HL-60 (cell line): ENCODE measurements at regions not wholly inside any gene's neighbourhood (a gene's known extent, or its start where the extent isn't known, plus 50 kb on each side); places are given as distances from the start of the nearest gene placed in this dataset.

Experiments used
- DNase-seq, 2 experiments: peaks; one replicate each; pipeline ENCODE4 v3.0.0-alpha.2; 2010 to 2020; ENCODE audit warnings: low read depth in 1 of 2, low spot score in 1 of 2
- H3K27ac ChIP-seq: fragments of 250-450 bp; sonication (Bioruptor Pico); replicated peaks from 2 replicates; pipeline ENCODE4 v1.5.1; 2020; ENCODE audit warnings: mild to moderate bottlenecking, moderate library complexity
- H3K27me3 ChIP-seq: fragments of 250-450 bp; sonication (Bioruptor Pico); 2 replicates; pipeline ENCODE4 v1.5.1; 2021; ENCODE audit warnings: mild to moderate bottlenecking, moderate library complexity; ENCODE audit not compliant: insufficient read depth, poor library complexity, severe bottlenecking
- H3K4me3 ChIP-seq: replicated peaks from 2 replicates; pipeline ENCODE4 v1.5.1; 2011; ENCODE audit warnings: mild to moderate bottlenecking, control low read depth, low read length; ENCODE audit not compliant: insufficient read depth
- GABPA ChIP-seq: IDR thresholded peaks from 2 replicates; pipeline ENCODE4 v1.6.1; 2012; ENCODE audit warnings: low read depth
- POLR2AphosphoS5 ChIP-seq: IDR thresholded peaks from 2 replicates; pipeline ENCODE4 v1.6.1; 2012; ENCODE audit warnings: low read depth
- REST ChIP-seq: IDR thresholded peaks from 2 replicates; pipeline ENCODE4 v1.6.1; 2012; ENCODE audit warnings: low read depth; ENCODE audit not compliant: insufficient replicate concordance
- SPI1 ChIP-seq: IDR thresholded peaks from 2 replicates; pipeline ENCODE4 v1.6.1; 2012; ENCODE audit warnings: low read depth, mild to moderate bottlenecking, borderline replicate concordance
- TF ChIP-seq, protein P1 (sequence below): IDR thresholded peaks from one replicate; pipeline ENCODE4 v1.5.1; 2011; ENCODE audit warnings: low read length, control low read depth, inconsistent platforms; ENCODE audit not compliant: insufficient read depth

- TF ChIP-seq POLR2AphosphoS5 = no peak
- TF ChIP-seq GABPA = no peak
- no peak for TF ChIP-seq REST
- TF ChIP-seq, protein P1, sequence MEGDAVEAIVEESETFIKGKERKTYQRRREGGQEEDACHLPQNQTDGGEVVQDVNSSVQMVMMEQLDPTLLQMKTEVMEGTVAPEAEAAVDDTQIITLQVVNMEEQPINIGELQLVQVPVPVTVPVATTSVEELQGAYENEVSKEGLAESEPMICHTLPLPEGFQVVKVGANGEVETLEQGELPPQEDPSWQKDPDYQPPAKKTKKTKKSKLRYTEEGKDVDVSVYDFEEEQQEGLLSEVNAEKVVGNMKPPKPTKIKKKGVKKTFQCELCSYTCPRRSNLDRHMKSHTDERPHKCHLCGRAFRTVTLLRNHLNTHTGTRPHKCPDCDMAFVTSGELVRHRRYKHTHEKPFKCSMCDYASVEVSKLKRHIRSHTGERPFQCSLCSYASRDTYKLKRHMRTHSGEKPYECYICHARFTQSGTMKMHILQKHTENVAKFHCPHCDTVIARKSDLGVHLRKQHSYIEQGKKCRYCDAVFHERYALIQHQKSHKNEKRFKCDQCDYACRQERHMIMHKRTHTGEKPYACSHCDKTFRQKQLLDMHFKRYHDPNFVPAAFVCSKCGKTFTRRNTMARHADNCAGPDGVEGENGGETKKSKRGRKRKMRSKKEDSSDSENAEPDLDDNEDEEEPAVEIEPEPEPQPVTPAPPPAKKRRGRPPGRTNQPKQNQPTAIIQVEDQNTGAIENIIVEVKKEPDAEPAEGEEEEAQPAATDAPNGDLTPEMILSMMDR = no peak
- no peak for TF ChIP-seq SPI1
- Histone ChIP-seq H3K27me3 (no peaks in the 10 kb centered on the region), H3K27ac (no peak overlapping the region), H3K4me3 (no peak overlapping the region)
- DNase-seq = no peak
Measured at GRCh38 chr1:189180057-189180456, 1297.6 kb downstream of the BRINP3 start.

- Histone ChIP-seq H3K4me3 (no peak overlapping the region), H3K27me3 (no peaks in the 10 kb centered on the region), H3K27ac (no peak overlapping the region)
- TF ChIP-seq POLR2AphosphoS5 = no peak
- TF ChIP-seq GABPA = no peak
- TF ChIP-seq, protein P1 = no peak
- TF ChIP-seq SPI1 = no peak
- no peak for TF ChIP-seq REST
- DNase-seq = no peak
Measured at GRCh38 chr1:189185097-189185496, 1292.6 kb downstream of the BRINP3 start.

DNA sequence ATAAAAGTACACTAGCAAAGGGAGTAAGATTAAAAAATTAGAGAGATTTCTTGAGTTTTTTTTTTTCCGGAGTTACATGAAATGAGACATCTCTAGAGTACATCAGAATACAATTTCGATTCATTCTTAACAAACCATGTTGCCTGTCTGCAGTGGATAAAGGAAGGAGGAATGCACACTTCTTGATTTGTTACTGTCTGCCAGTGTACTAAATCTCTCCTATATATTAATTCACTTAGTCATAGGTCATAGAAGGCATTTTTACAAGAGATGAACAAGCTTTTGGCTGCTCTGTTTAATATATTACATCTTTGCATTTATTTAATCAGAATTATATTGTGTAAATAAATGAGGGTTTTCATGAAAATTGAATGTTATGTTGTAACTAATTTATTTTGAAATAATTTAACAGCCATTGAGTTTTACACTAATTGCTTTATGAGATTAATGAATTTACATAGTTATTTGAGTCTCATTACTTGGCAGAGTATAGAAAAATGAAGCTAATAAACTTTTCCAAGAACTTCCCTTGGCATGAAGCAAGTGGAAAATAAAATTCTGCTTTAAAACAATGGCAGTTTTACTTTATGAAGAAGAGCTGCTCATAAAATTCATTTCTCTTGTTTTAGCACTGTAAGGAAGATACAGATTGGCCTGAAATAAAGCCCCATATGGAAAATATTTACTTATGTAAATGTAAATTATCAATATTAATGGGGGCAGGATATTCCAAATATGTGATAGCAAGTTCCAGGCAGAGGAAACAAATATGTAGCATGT is 1284.7 kb downstream of the BRINP3 start:
- Histone ChIP-seq H3K27ac (no peak overlapping the region), H3K27me3 (no peaks in the 10 kb centered on the region), H3K4me3 (no peak overlapping the region)
- TF ChIP-seq REST (no peak), GABPA (no peak)
- DNase-seq = no peak
